Osteoblast (primary cell): ENCODE measurements at regions not wholly inside any gene's neighbourhood (a gene's known extent, or its start where the extent isn't known, plus 50 kb on each side); places are given as distances from the start of the nearest gene placed in this dataset.

Experiments used
- DNase-seq: peaks from one replicate; pipeline ENCODE4 v3.0.0; 2011; ENCODE audit warnings: low spot score, mixed read lengths; ENCODE audit not compliant: insufficient read length; ENCODE audit errors: missing footprints
- H2AFZ ChIP-seq: 2 replicates; pipeline ENCODE4 v1.6.0; 2011; ENCODE audit warnings: mild to moderate bottlenecking, low read length
- H3K27ac ChIP-seq: 2 replicates; pipeline ENCODE4 v1.5.1; 2011; ENCODE audit warnings: mild to moderate bottlenecking, low read depth, low read length, moderate library complexity
- H3K27me3 ChIP-seq: 2 replicates; pipeline ENCODE4 v1.6.0; 2012; ENCODE audit warnings: mild to moderate bottlenecking, control low read depth, inconsistent platforms, low read length, moderate library complexity; ENCODE audit not compliant: insufficient read depth
- H3K36me3 ChIP-seq: 2 replicates; pipeline ENCODE4 v1.5.1; 2011; ENCODE audit warnings: mild to moderate bottlenecking, low read length, control low read depth, moderate library complexity; ENCODE audit not compliant: insufficient read depth
- H3K4me1 ChIP-seq: 2 replicates; pipeline ENCODE4 v1.5.1; 2011; ENCODE audit warnings: mild to moderate bottlenecking, low read length, control low read depth, moderate library complexity; ENCODE audit not compliant: insufficient read depth
- H3K4me2 ChIP-seq: 2 replicates; pipeline ENCODE4 v1.6.0; 2011; ENCODE audit warnings: mild to moderate bottlenecking, low read length; ENCODE audit not compliant: insufficient read depth
- H3K4me3 ChIP-seq: fragments of 200-600 bp; sonication (generic); 3 replicates; pipeline ENCODE4 v1.5.1; 2012; ENCODE audit warnings: mild to moderate bottlenecking, low read length, inconsistent platforms; ENCODE audit not compliant: insufficient read depth
- H3K79me2 ChIP-seq: 2 replicates; pipeline ENCODE4 v1.6.0; 2012; ENCODE audit warnings: mild to moderate bottlenecking, low read length, control low read depth, inconsistent platforms; ENCODE audit not compliant: insufficient read depth
- H3K9me3 ChIP-seq: 2 replicates; pipeline ENCODE4 v1.5.1; 2011; ENCODE audit warnings: low read depth, low read length, control low read depth
- H4K20me1 ChIP-seq: 2 replicates; pipeline ENCODE4 v1.6.0; 2012; ENCODE audit warnings: mild to moderate bottlenecking, low read length, control low read depth; ENCODE audit not compliant: insufficient read depth
- CTCF ChIP-seq: IDR thresholded peaks from 2 replicates; pipeline ENCODE4 v1.5.1; 2011; ENCODE audit warnings: mild to moderate bottlenecking, low read depth, low read length, moderate library complexity; ENCODE audit errors: extremely low read depth

GRCh38 chr9:1267141-1267570 lies 217.0 kb downstream of the DMRT2 start:
- no peaks in the 10 kb centered on the region for H3K4me1 ChIP-seq
- no peak for DNase-seq

GRCh38 chr9:1267581-1267980 lies 217.4 kb downstream of the DMRT2 start:
- H3K4me1 ChIP-seq = no peaks in the 10 kb centered on the region
- no peaks in the 10 kb centered on the region for H3K9me3 ChIP-seq
- no peak overlapping the region for H3K4me2 ChIP-seq
- TF ChIP-seq CTCF = no peak
- no peaks in the 10 kb centered on the region for H3K36me3 ChIP-seq
- H4K20me1 ChIP-seq = no peaks in the 10 kb centered on the region
- DNase-seq = no peak
- H2AFZ ChIP-seq = no peak overlapping the region
- H3K4me3 ChIP-seq = no peak overlapping the region
- no peaks in the 10 kb centered on the region for H3K27me3 ChIP-seq
- H3K27ac ChIP-seq = no peak overlapping the region
- no peaks in the 10 kb centered on the region for H3K79me2 ChIP-seq

More at GRCh38 chr9:1267141-1267570, 217.0 kb downstream of the DMRT2 start:
- TF ChIP-seq CTCF = no peak
- Histone ChIP-seq H3K4me2 (no peak overlapping the region), H3K36me3 (no peaks in the 10 kb centered on the region), H3K79me2 (no peaks in the 10 kb centered on the region), H3K27ac (no peak overlapping the region), H3K27me3 (no peaks in the 10 kb centered on the region), H3K4me3 (no peak overlapping the region), H2AFZ (no peak overlapping the region), H3K9me3 (no peaks in the 10 kb centered on the region), H4K20me1 (no peaks in the 10 kb centered on the region)

- Histone ChIP-seq H3K27me3 (no peaks in the 10 kb centered on the region), H3K9me3 (no peaks in the 10 kb centered on the region), H3K79me2 (no peaks in the 10 kb centered on the region), H3K4me3 (no peak overlapping the region), H3K4me2 (no peak overlapping the region), H3K36me3 (no peaks in the 10 kb centered on the region), H3K4me1 (no peaks in the 10 kb centered on the region), H4K20me1 (no peaks in the 10 kb centered on the region), H2AFZ (no peak overlapping the region), H3K27ac (no peak overlapping the region)
- DNase-seq = no peak
- TF ChIP-seq CTCF = no peak
Observed at GRCh38 chr9:1269533-1270315, 219.6 kb downstream of the DMRT2 start.

GRCh38 chr9:1271367-1271766 lies 221.2 kb downstream of the DMRT2 start:
- no peaks in the 10 kb centered on the region for H3K4me1 ChIP-seq
- H3K27ac ChIP-seq = no peak overlapping the region
- no peak for DNase-seq
- H3K79me2 ChIP-seq = no peaks in the 10 kb centered on the region
- no peak overlapping the region for H3K4me3 ChIP-seq
- H3K27me3 ChIP-seq = no peaks in the 10 kb centered on the region
- no peak overlapping the region for H2AFZ ChIP-seq
- no peak overlapping the region for H3K4me2 ChIP-seq
- no peaks in the 10 kb centered on the region for H3K9me3 ChIP-seq
- H4K20me1 ChIP-seq = no peaks in the 10 kb centered on the region
- TF ChIP-seq CTCF = no peak
- H3K36me3 ChIP-seq = no peaks in the 10 kb centered on the region
